GM23248 (cell line): ENCODE measurements at regions not wholly inside any gene's neighbourhood (a gene's known extent, or its start where the extent isn't known, plus 50 kb on each side); places are given as distances from the start of the nearest gene placed in this dataset.

Source experiments
- EZH2 ChIP-seq: fragments of 200-600 bp; sonication (generic); IDR thresholded peaks from 2 replicates; pipeline ENCODE4 v1.6.1; 2018; ENCODE audit warnings: antibody characterized with exemption, mild to moderate bottlenecking; ENCODE audit not compliant: insufficient read depth, poor library complexity, severe bottlenecking
- EZH2phosphoT487 ChIP-seq: fragments of 200-600 bp; sonication (generic); IDR thresholded peaks from 2 replicates; pipeline ENCODE4 v1.6.1; 2018; ENCODE audit warnings: antibody characterized with exemption, moderate library complexity, mild to moderate bottlenecking, low read depth; ENCODE audit not compliant: insufficient read depth

GRCh38 chr5:104186510-104186909 is 623.9 kb upstream of the NUDT12 start:
- TF ChIP-seq EZH2 = no peak
- no peak for TF ChIP-seq EZH2phosphoT487
